ENCODE measurements at regions not wholly inside any gene's neighbourhood (a gene's known extent, or its start where the extent isn't known, plus 50 kb on each side); places are given as distances from the start of the nearest gene placed in this dataset.
"Not testable (repeated sequence)": the region's sequence is repeated elsewhere in the genome, so short reads cannot be mapped to it uniquely, and the experiment has no call there.

GRCh38 chr9:90219548-90220118 is 423.0 kb downstream of the DIRAS2 start:
- peaks cover 9% of the 10 kb centered on the region for H3K27me3 Mint-ChIP-seq
- no peak overlapping the region for H3K27ac Mint-ChIP-seq
- TF ChIP-seq, protein P1, sequence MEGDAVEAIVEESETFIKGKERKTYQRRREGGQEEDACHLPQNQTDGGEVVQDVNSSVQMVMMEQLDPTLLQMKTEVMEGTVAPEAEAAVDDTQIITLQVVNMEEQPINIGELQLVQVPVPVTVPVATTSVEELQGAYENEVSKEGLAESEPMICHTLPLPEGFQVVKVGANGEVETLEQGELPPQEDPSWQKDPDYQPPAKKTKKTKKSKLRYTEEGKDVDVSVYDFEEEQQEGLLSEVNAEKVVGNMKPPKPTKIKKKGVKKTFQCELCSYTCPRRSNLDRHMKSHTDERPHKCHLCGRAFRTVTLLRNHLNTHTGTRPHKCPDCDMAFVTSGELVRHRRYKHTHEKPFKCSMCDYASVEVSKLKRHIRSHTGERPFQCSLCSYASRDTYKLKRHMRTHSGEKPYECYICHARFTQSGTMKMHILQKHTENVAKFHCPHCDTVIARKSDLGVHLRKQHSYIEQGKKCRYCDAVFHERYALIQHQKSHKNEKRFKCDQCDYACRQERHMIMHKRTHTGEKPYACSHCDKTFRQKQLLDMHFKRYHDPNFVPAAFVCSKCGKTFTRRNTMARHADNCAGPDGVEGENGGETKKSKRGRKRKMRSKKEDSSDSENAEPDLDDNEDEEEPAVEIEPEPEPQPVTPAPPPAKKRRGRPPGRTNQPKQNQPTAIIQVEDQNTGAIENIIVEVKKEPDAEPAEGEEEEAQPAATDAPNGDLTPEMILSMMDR (IDR thresholded peaks at IDR 0.05): no peak
- peaks cover 10% of the 10 kb centered on the region for H3K4me1 Mint-ChIP-seq
- peak overlapping the region; percentile 46 for H3K4me3 Mint-ChIP-seq
- intact Hi-C loops (cut with micrococcal nuclease): loop anchor here (1.0 to 5.0 kb wide), 4 partner anchors 31 to 642 kb away; no protein-coding TSS in a partner anchor
- CTCF ChIA-PET: interaction anchor here (1.0 kb wide), 2 partner anchors 77 to 621 kb away, joined by 4 to 16 read pairs; no protein-coding TSS in a partner anchor
- no peaks in the 10 kb centered on the region for H3K36me3 Mint-ChIP-seq (ENCODE audit: low read depth)
- POLR2A ChIA-PET: no interaction called here
- ATAC-seq (ENCODE audit: low read depth): peak; percentile 86
- no peaks in the 10 kb centered on the region for H3K9me3 Mint-ChIP-seq
- DNase-seq: peak; percentile 55

DNA sequence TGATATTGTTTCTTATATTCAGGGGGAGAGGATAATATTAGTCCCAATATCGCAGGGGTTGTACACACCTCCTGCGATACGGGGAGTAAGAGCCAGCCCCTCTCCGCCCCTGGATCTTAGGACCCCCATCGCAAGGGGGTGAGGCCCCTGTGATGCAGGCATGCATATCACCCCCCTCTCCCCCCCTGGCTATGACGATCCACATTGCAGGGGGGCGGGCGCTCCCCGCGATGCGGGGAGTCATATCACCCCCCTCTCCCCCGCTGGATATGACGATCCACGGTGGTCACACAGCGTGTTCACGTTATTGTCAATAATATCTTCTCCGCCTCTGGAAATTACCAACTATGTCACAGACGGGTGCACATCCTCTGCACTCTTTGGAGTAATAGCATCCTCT is 420.7 kb downstream of the DIRAS2 start:
- DNase-seq; H3K36me3 Mint-ChIP-seq (ENCODE audit: low read depth); H3K9me3 Mint-ChIP-seq; H3K27ac Mint-ChIP-seq; H3K4me3 Mint-ChIP-seq; ATAC-seq (ENCODE audit: low read depth); intact Hi-C loops (cut with micrococcal nuclease); CTCF ChIA-PET; H3K27me3 Mint-ChIP-seq; POLR2A ChIA-PET: not testable (repeated sequence)
- peaks cover 15% of the 10 kb centered on the region for H3K4me1 Mint-ChIP-seq

- H3K27ac Mint-ChIP-seq: peak overlapping the region; percentile 30
- POLR2A ChIA-PET; H3K27me3 Mint-ChIP-seq; H3K4me1 Mint-ChIP-seq; H3K9me3 Mint-ChIP-seq; H3K36me3 Mint-ChIP-seq (ENCODE audit: low read depth); ATAC-seq (ENCODE audit: low read depth); H3K4me3 Mint-ChIP-seq: not testable (repeated sequence)
- CTCF ChIA-PET: interaction anchor here (1.0 to 2.6 kb wide), 5 partner anchors 22 to 643 kb away, joined by 3 to 13 read pairs (median 4); no protein-coding TSS in a partner anchor
- TF ChIP-seq, protein P1 (IDR thresholded peaks at IDR 0.05): peak; percentile 35
- DNase-seq: peak; percentile 46
- intact Hi-C loops (cut with micrococcal nuclease): loop anchor here (1.0 to 2.0 kb wide), 5 partner anchors 85 to 1200 kb away; no protein-coding TSS in a partner anchor
These were observed 415.7 kb downstream of the DIRAS2 start for GRCh38 chr9:90226839-90227338.

DNA sequence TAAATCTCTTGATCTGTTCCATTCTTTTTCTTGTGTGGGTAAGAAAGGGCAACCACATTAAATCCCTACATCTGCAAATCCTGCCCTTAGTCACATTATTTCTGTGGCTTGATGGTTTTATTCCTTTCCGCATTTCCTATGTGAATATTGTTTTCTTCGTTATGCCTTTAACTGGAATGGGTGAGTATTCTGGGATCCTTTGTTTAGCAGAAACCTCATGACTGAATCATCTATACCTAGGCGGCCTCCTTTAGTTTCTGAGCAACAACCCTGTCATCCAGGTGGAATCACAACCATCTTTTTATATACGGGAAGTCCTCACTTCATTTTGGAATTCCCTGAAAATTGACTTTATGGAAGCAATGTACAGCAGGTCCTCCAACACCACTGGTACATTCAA is 409.5 kb downstream of the DIRAS2 start:
- H3K27me3 Mint-ChIP-seq; H3K4me3 Mint-ChIP-seq; H3K9me3 Mint-ChIP-seq; H3K27ac Mint-ChIP-seq; ATAC-seq (ENCODE audit: low read depth); intact Hi-C loops (cut with micrococcal nuclease); H3K4me1 Mint-ChIP-seq; H3K36me3 Mint-ChIP-seq (ENCODE audit: low read depth); DNase-seq; CTCF ChIA-PET: not testable (repeated sequence)
- POLR2A ChIA-PET: interaction anchor here (0.7 kb wide), 1 partner anchor 524 kb away, joined by 7 read pairs; no protein-coding TSS in a partner anchor

DNA sequence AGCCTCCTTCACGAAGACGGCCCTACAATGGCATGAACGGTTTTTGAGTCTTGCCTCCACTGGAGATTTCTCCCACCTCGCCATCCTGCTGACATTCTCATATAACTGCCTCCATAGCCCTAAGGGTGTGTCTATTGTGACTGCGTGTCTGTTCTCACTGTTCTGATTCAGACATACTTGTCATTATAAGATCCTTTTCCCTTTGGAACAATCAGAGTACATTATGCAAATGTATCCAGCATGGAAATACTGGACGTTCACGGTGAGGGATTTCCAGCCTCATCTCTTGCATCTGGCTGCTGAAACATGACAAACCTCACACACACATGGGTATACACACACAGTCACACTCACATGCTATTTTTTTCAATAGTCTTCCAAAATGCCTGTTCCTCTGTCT is 402.1 kb downstream of the DIRAS2 start:
- Mint-ChIP-seq H3K4me1 (no peaks in the 10 kb centered on the region), H3K9me3 (no peaks in the 10 kb centered on the region), H3K4me3 (no peak overlapping the region), H3K27me3 (peaks cover 12% of the 10 kb centered on the region), H3K27ac (no peak overlapping the region), H3K36me3 (ENCODE audit: low read depth) (no peaks in the 10 kb centered on the region)
- TF ChIP-seq, protein P1 (IDR thresholded peaks at IDR 0.05): no peak
- ChIA-PET POLR2A (no interaction called here), CTCF (no interaction called here)
- DNase-seq (no peak), ATAC-seq (ENCODE audit: low read depth) (no peak)
- intact Hi-C loops (cut with micrococcal nuclease): no loop called here

GRCh38 chr9:90245661-90246060 is 397.0 kb downstream of the DIRAS2 start:
- peaks cover 2% of the 10 kb centered on the region for H3K4me1 Mint-ChIP-seq
- CTCF ChIA-PET: no interaction called here

More at GRCh38 chr9:90245661-90246060, 397.0 kb downstream of the DIRAS2 start:
- Mint-ChIP-seq H3K36me3 (ENCODE audit: low read depth) (no peaks in the 10 kb centered on the region), H3K27me3 (peaks cover 4% of the 10 kb centered on the region), H3K9me3 (no peaks in the 10 kb centered on the region), H3K27ac (no peak overlapping the region), H3K4me3 (no peak overlapping the region)
- DNase-seq (no peak), ATAC-seq (ENCODE audit: low read depth) (no peak)
- TF ChIP-seq, protein P1 (IDR thresholded peaks at IDR 0.05): no peak
- POLR2A ChIA-PET: no interaction called here
- intact Hi-C loops (cut with micrococcal nuclease): no loop called here

All from activated B cell treated with CpG ODN at 0.5 μM for 24 hours (primary cell).